ENCODE measurements at regions not wholly inside any gene's neighbourhood (a gene's known extent, or its start where the extent isn't known, plus 50 kb on each side); places are given as distances from the start of the nearest gene placed in this dataset.

DNA sequence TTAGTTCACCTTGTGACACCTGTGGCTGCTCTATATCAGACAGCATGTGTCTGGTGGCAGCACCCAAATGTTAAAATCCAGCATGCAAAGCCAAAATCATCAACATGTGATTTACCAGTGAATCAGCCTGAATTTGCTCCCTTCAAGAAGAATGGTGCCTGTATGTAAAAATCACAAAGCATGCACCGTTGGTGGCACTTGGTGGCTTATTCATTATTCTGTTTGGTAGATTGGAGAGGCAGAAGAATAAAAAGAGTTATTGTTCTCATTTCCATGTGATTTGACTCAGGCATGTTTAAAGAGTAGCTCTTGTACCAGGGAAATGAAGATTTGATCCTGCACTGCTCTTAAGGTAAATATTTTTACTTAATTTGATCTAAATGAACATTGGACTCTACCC, 143.9 kb upstream of the MPPED2 start:
- 23 to 52% (median 36%) methylated on average over 1 of the region's 1 CpG for WGBS, 5 donors
- H3K9me3 ChIP-seq: no peaks in the 10 kb centered on the region
- intact Hi-C loops (cut with DNase I; ENCODE audit: low total_unique reads): no loop called here
- TF ChIP-seq, protein P1, sequence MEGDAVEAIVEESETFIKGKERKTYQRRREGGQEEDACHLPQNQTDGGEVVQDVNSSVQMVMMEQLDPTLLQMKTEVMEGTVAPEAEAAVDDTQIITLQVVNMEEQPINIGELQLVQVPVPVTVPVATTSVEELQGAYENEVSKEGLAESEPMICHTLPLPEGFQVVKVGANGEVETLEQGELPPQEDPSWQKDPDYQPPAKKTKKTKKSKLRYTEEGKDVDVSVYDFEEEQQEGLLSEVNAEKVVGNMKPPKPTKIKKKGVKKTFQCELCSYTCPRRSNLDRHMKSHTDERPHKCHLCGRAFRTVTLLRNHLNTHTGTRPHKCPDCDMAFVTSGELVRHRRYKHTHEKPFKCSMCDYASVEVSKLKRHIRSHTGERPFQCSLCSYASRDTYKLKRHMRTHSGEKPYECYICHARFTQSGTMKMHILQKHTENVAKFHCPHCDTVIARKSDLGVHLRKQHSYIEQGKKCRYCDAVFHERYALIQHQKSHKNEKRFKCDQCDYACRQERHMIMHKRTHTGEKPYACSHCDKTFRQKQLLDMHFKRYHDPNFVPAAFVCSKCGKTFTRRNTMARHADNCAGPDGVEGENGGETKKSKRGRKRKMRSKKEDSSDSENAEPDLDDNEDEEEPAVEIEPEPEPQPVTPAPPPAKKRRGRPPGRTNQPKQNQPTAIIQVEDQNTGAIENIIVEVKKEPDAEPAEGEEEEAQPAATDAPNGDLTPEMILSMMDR (IDR thresholded peaks at IDR 0.05): no peak
- TF ChIP-seq EP300 (IDR thresholded peaks at IDR 0.05): no peak
- TF ChIP-seq POLR2A (IDR thresholded peaks at IDR 0.05): no peak
- TF ChIP-seq POLR2AphosphoS5 (IDR thresholded peaks at IDR 0.05): no peak
- no peaks in the 10 kb centered on the region for H3K36me3 ChIP-seq
- H3K27ac ChIP-seq: no peak overlapping the region
- no peak for DNase-seq
- no peaks in the 10 kb centered on the region for H3K4me1 ChIP-seq
- H3K27me3 ChIP-seq: no peaks in the 10 kb centered on the region
- H3K4me3 ChIP-seq: no peak overlapping the region

DNA sequence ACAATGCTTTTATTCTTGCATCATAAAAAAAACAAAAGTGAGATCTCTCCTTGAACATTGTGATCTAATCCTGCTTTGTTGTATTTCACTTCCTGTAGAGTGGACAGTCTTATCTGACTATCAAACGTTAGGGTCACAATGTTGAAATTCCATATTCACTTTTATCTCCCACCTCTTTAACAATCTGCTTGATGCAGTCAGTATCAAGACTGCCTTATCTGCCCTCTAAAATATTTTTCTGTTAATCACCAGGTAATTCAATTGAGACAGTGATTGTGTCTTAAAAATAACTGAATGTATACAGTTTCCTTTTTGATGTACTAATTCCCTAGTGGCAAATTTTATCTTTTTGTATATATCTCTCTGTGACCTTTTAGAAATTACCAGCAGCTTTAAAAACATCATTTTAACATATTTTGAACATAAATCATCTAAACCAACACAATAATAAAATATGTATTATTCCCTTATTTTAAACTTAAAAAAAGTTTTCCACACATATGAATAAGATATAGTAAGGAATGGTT, 143.1 kb upstream of the MPPED2 start:
- intact Hi-C loops (cut with DNase I; ENCODE audit: low total_unique reads): no loop called here
- TF ChIP-seq, protein P1 (IDR thresholded peaks at IDR 0.05): no peak
- TF ChIP-seq POLR2A (IDR thresholded peaks at IDR 0.05): no peak
- TF ChIP-seq POLR2AphosphoS5 (IDR thresholded peaks at IDR 0.05): no peak
- TF ChIP-seq EP300 (IDR thresholded peaks at IDR 0.05): no peak
- Histone ChIP-seq H3K27ac (no peak overlapping the region), H3K9me3 (no peaks in the 10 kb centered on the region), H3K4me1 (no peaks in the 10 kb centered on the region), H3K27me3 (no peaks in the 10 kb centered on the region), H3K36me3 (no peaks in the 10 kb centered on the region), H3K4me3 (no peak overlapping the region)
- DNase-seq: no peak
- 4 to 16% (median 11%) methylated on average over 1 of the region's 1 CpG for WGBS, 5 donors

DNA sequence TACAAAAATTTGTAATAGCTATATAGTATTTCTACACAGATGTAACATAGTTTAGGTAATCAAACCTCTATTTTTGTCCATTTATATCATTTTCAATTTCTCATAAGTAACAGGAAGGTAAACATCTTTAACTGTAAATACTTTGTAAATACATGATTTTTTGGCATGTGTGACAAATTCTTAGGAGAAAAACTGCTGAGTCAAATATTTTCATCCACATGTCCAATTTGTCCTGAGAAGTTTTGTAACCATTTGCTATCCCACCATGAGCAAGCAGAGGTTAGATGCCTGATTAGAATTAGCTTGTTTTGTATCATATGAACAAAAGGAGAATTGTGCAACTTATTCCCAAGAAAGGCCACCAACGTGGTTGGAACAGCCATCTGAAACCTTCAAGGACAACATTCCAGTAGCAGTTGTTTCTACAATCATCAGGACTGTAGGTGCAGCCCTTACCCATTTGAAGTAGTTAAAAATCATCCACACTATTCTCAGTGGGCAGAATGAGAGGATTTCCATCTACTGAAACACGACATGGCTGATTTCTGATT, 139.6 kb upstream of the MPPED2 start:
- intact Hi-C loops (cut with DNase I; ENCODE audit: low total_unique reads): no loop called here
- no peak for TF ChIP-seq EP300 (IDR thresholded peaks at IDR 0.05)
- no peak for TF ChIP-seq POLR2A (IDR thresholded peaks at IDR 0.05)
- WGBS, 5 donors: 52 to 63% (median 54%) methylated on average over 2 of the region's 2 CpGs

DNA sequence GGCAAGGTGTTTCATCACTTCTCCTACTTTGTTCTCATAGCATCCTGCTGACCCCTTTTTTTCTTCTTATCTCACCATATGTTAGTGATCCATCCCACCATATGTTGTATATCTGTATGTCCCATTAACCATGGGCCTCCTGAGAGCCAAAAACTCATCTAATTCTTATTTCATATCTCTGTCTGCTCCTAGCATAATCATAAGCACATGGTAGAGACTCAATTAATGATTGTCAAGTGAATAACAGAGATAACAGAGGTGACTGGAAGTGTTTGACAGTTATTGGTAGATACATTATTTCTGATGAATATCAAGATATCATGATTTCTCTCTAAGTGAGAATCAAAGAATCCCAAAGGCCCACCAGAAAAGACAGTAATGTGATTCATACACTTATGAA, 138.1 kb upstream of the MPPED2 start:
- Histone ChIP-seq H3K36me3 (no peaks in the 10 kb centered on the region), H3K4me1 (no peaks in the 10 kb centered on the region), H3K4me3 (no peak overlapping the region), H3K27me3 (no peaks in the 10 kb centered on the region), H3K27ac (no peak overlapping the region), H3K9me3 (no peaks in the 10 kb centered on the region)
- no peak for TF ChIP-seq POLR2AphosphoS5 (IDR thresholded peaks at IDR 0.05)
- no peak for TF ChIP-seq POLR2A (IDR thresholded peaks at IDR 0.05)
- no peak for TF ChIP-seq EP300 (IDR thresholded peaks at IDR 0.05)
- TF ChIP-seq, protein P1 (IDR thresholded peaks at IDR 0.05): no peak
- intact Hi-C loops (cut with DNase I; ENCODE audit: low total_unique reads): no loop called here
- DNase-seq: no peak

More for the DNA sequence above, 139.6 kb upstream of the MPPED2 start:
- H3K27ac ChIP-seq: no peak overlapping the region
- no peak overlapping the region for H3K4me3 ChIP-seq
- no peaks in the 10 kb centered on the region for H3K27me3 ChIP-seq
- no peaks in the 10 kb centered on the region for H3K36me3 ChIP-seq
- no peaks in the 10 kb centered on the region for H3K4me1 ChIP-seq
- no peak for DNase-seq
- no peaks in the 10 kb centered on the region for H3K9me3 ChIP-seq

DNA sequence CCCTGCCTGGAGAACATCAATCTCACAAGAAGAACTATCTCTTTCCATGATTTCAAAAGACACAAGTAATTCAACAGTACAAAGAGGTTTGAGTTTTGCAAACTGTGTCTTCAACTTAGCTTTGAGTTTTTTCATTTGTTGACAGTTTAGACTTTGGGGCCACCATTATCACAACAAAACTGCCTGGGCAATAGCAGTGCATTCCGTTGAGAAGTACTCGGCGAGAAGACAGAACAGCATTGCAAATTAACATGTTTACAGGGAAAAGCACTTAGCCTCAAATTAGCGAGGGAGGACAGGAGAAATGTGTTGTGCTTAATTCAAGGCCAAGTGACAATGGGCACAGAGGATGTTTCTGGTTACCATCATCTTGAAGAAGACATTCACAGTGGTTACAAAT, 133.2 kb upstream of the MPPED2 start:
- TF ChIP-seq POLR2AphosphoS5 (IDR thresholded peaks at IDR 0.05) (no peak), POLR2A (IDR thresholded peaks at IDR 0.05) (no peak), EP300 (IDR thresholded peaks at IDR 0.05) (no peak)
- TF ChIP-seq, protein P1 (IDR thresholded peaks at IDR 0.05): no peak
- Histone ChIP-seq H3K4me3 (no peak overlapping the region), H3K27ac (no peak overlapping the region), H3K9me3 (no peaks in the 10 kb centered on the region), H3K36me3 (no peaks in the 10 kb centered on the region), H3K4me1 (no peaks in the 10 kb centered on the region), H3K27me3 (no peaks in the 10 kb centered on the region)
- 61 to 79% (median 71%) methylated on average over 4 of the region's 4 CpGs for WGBS, 5 donors
- intact Hi-C loops (cut with DNase I; ENCODE audit: low total_unique reads): no loop called here
- DNase-seq: no peak
